Activated T-cell treated with anti-CD3 and anti-CD28 coated beads for 48 hours (primary cell): ENCODE measurements at regions not wholly inside any gene's neighbourhood (a gene's known extent, or its start where the extent isn't known, plus 50 kb on each side); places are given as distances from the start of the nearest gene placed in this dataset.

Source experiments
- DNase-seq: peaks from one replicate; pipeline ENCODE4 v3.0.0-alpha.2; 2020; ENCODE audit warnings: low read depth

GRCh38 chr3:193850084-193850619 lies 257.1 kb downstream of the OPA1 start:
- DNase-seq, result no peak

GRCh38 chr3:193851428-193851847 lies 258.4 kb downstream of the OPA1 start:
- DNase-seq, result no peak

- no peak for DNase-seq
These were observed 259.1 kb downstream of the OPA1 start for GRCh38 chr3:193851941-193852674.

GRCh38 chr3:193852901-193853300 lies 259.9 kb downstream of the OPA1 start:
- no peak for DNase-seq

GRCh38 chr3:193853511-193854219 lies 260.7 kb downstream of the OPA1 start:
- DNase-seq, result no peak

GRCh38 chr3:193857996-193858395 lies 265.0 kb downstream of the OPA1 start:
- DNase-seq, result no peak

- no peak for DNase-seq
These were observed 266.2 kb downstream of the OPA1 start for GRCh38 chr3:193859195-193859594.

- no peak for DNase-seq
These were observed 268.0 kb downstream of the OPA1 start for GRCh38 chr3:193861012-193861411.

- no peak for DNase-seq
These were observed 269.8 kb downstream of the OPA1 start for GRCh38 chr3:193862843-193863242.

GRCh38 chr3:193863657-193864357 lies 270.8 kb downstream of the OPA1 start:
- no peak for DNase-seq

- DNase-seq, result no peak
These were observed 270.6 kb upstream of the HES1 start for GRCh38 chr3:193865339-193865738.

- no peak for DNase-seq
These were observed 270.0 kb upstream of the HES1 start for GRCh38 chr3:193865896-193866480.

- DNase-seq, result no peak
These were observed 267.4 kb upstream of the HES1 start for GRCh38 chr3:193868590-193868989.

GRCh38 chr3:193869221-193870201 lies 266.4 kb upstream of the HES1 start:
- DNase-seq, result peak; percentile 21

- no peak for DNase-seq
These were observed 265.4 kb upstream of the HES1 start for GRCh38 chr3:193870376-193871219.

- no peak for DNase-seq
These were observed 264.8 kb upstream of the HES1 start for GRCh38 chr3:193871220-193871485.

GRCh38 chr3:193872265-193872753 lies 263.6 kb upstream of the HES1 start:
- DNase-seq, result peak; percentile 8

GRCh38 chr3:193873426-193874201 lies 262.3 kb upstream of the HES1 start:
- no peak for DNase-seq

GRCh38 chr3:193874512-193874911 lies 261.4 kb upstream of the HES1 start:
- no peak for DNase-seq
